Testis (tissue), 2 donors: ENCODE measurements at regions not wholly inside any gene's neighbourhood (a gene's known extent, or its start where the extent isn't known, plus 50 kb on each side); places are given as distances from the start of the nearest gene placed in this dataset.

Experiments
- DNase-seq: peaks from one replicate; pipeline ENCODE4 v3.0.0-alpha.2; 2019
- H3K27ac ChIP-seq, 2 donors: fragments of 200-600 bp; sonication (generic); one replicate each; pipeline ENCODE4 v1.5.1; 2019
- H3K27me3 ChIP-seq: fragments of 200-600 bp; sonication (generic); one replicate; pipeline ENCODE4 v1.5.1; 2019
- H3K36me3 ChIP-seq: fragments of 200-600 bp; sonication (generic); one replicate; pipeline ENCODE4 v1.5.1; 2017; ENCODE audit warnings: low read depth; ENCODE audit errors: missing control alignments
- H3K4me1 ChIP-seq: fragments of 200-600 bp; sonication (generic); one replicate; pipeline ENCODE4 v1.5.1; 2019
- H3K4me3 ChIP-seq, 2 donors: fragments of 200-600 bp; sonication (generic); one replicate each; pipeline ENCODE4 v1.5.1; 2017 to 2019
- H3K9me3 ChIP-seq: fragments of 200-600 bp; sonication (generic); one replicate; pipeline ENCODE4 v1.5.1; 2017
- POLR2A ChIP-seq: fragments of 450-650 bp; IDR thresholded peaks from one replicate; pipeline ENCODE4 v1.6.1; 2017; ENCODE audit warnings: antibody characterized with exemption, mild to moderate bottlenecking, moderate library complexity
- WGBS, 2 donors: methylation state at CpG; one replicate each; pipeline ENCODE4 v1.1.5; 2018; 5-methylcytosine and 5-hydroxymethylcytosine counted together
- intact Hi-C: fragments of 100-400 bp; cut with DNase I; formaldehyde crosslinking; loops from one replicate; pipeline ENCODE4 v1.15.1; 2023; ENCODE audit warnings: low total_unique reads
- TF ChIP-seq, protein P1 (sequence below), 3 experiments: fragments of 450-650 bp in 2 of 3; fragments of 200-600 bp in 1 of 3; sonication (generic) in 1 of 3; IDR thresholded peaks; one replicate each; pipeline ENCODE4 v1.5.1; 2016 to 2019; ENCODE audit warnings: antibody characterized with exemption in 3 of 3, mild to moderate bottlenecking in 2 of 3, moderate library complexity in 1 of 3

DNA sequence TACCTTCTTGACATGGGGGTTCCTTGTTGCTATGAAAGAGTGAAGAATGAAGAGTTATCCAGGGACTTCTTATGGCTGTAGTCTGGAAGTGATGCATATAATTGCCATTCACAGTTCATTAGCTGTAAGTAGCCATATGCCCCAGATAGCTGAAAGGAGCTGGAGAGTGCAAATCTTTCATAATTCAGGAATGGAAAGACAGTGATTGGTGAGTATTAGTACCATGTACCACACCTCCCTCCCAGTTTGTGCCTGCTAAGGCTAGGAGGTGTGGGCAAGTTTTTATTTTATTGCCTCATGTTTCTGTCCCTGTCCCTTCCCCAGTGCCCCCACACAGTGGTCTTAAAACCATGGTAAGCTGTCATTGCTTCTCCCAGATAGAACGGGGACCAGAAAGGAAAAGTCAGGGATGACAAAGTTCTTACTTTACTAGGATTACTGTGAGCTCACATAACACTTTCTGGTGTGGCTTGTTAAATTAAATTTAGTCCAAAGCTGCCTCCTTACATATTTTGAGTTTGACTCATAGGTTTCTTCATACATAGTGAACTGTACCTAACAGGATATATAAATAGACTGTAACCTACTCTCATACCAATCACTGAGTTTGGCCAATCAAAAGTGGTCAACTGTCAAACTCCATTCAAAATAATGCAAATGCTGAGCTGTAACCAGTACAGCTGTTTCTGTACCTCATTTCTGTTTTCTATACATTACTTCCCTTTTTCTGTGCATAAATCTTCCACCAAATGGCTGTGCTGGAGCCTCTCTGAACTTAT, 119.4 kb downstream of the RFPL4B start:
- Histone ChIP-seq H3K4me3 (no peak overlapping the region), H3K27ac (no peak overlapping the region), H3K36me3 (no peaks in the 10 kb centered on the region), H3K4me1 (no peaks in the 10 kb centered on the region), H3K27me3 (no peaks in the 10 kb centered on the region), H3K9me3 (no peaks in the 10 kb centered on the region)
- WGBS, 2 donors = 92 to 96% methylated on average over 1 of the region's 1 CpG
- TF ChIP-seq, protein P1, sequence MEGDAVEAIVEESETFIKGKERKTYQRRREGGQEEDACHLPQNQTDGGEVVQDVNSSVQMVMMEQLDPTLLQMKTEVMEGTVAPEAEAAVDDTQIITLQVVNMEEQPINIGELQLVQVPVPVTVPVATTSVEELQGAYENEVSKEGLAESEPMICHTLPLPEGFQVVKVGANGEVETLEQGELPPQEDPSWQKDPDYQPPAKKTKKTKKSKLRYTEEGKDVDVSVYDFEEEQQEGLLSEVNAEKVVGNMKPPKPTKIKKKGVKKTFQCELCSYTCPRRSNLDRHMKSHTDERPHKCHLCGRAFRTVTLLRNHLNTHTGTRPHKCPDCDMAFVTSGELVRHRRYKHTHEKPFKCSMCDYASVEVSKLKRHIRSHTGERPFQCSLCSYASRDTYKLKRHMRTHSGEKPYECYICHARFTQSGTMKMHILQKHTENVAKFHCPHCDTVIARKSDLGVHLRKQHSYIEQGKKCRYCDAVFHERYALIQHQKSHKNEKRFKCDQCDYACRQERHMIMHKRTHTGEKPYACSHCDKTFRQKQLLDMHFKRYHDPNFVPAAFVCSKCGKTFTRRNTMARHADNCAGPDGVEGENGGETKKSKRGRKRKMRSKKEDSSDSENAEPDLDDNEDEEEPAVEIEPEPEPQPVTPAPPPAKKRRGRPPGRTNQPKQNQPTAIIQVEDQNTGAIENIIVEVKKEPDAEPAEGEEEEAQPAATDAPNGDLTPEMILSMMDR (IDR thresholded peaks at IDR 0.05) = no peak
- no peak for TF ChIP-seq POLR2A
- no peak for DNase-seq
- intact Hi-C loops = no loop called here

DNA sequence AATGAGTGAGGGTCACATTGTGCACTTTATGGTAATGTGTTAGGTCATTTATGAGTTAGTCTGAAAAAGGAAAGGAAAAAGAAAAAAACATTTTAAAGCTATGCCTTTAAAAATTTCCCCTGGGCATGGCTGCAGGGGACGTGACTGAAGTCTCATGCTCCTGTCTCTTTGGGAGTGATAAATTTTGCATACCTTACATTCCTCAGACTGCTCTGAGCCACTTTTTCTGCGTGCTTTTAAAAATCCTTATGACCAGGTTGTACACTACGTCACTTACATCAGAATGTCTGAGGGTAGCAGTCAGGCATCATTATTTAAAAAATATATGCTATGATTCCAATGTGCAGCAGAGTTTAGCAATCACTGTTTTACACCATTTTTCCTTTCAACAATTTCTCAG, 121.2 kb downstream of the RFPL4B start:
- intact Hi-C loops = no loop called here
- Histone ChIP-seq H3K27me3 (no peaks in the 10 kb centered on the region), H3K9me3 (no peaks in the 10 kb centered on the region), H3K4me3 (no peak overlapping the region), H3K27ac (no peak overlapping the region), H3K36me3 (no peaks in the 10 kb centered on the region), H3K4me1 (no peaks in the 10 kb centered on the region)
- DNase-seq = no peak
- WGBS, 2 donors = 40 to 41% methylated on average over 3 of the region's 3 CpGs
- TF ChIP-seq, protein P1 (IDR thresholded peaks at IDR 0.05) = no peak
- TF ChIP-seq POLR2A = no peak

DNA sequence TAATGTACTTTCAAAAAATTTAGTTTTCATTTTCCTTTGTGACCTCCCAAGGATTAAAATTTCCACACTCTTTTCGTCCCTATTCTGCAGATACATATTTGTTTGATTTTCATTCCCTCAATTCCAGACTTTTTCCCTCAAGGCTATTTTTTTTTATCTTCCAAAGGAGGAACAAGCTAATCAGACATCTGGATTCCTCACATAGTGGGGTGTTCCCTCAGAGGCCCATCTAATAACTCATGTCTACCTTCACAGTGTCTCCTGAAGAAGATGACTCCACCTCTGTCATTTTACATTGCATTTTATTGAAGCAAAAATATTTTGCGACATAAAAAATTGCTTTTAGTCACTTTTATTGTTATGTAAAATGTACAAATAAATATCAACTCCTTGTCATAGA, 122.2 kb downstream of the RFPL4B start:
- Histone ChIP-seq H3K9me3 (no peaks in the 10 kb centered on the region), H3K27me3 (no peaks in the 10 kb centered on the region), H3K27ac (peak overlapping the region in 1 of 2 donors; percentile 31), H3K4me1 (no peaks in the 10 kb centered on the region), H3K36me3 (no peaks in the 10 kb centered on the region), H3K4me3 (no peak overlapping the region)
- DNase-seq = no peak
- WGBS, 2 donors = 55 to 58% methylated on average over 2 of the region's 2 CpGs
- intact Hi-C loops = no loop called here
- TF ChIP-seq, protein P1 (IDR thresholded peaks at IDR 0.05) = no peak
- TF ChIP-seq POLR2A = no peak

DNA sequence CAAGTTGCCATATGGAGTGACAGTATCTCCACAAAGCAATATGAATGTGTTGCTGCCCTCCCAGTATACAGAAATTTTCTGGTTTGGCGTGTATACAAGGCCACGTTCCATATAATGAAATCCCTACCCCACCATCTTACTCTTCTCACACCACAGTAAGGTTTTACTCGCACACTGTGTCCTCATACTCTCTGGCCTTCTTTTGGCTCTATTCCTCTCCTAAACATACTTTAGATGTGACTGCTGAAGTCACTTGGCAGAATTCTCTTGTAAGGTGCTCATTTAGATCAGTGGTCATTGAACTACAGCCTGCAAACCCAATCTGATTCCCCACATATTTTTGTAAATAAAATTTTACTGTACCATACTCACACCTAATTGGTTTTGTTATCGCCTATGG, 123.2 kb downstream of the RFPL4B start:
- no peaks in the 10 kb centered on the region for H3K36me3 ChIP-seq
- no peaks in the 10 kb centered on the region for H3K27me3 ChIP-seq
- intact Hi-C loops = no loop called here
- TF ChIP-seq, protein P1 (IDR thresholded peaks at IDR 0.05) = no peak
- no peak for TF ChIP-seq POLR2A
- DNase-seq = no peak
- no peaks in the 10 kb centered on the region for H3K9me3 ChIP-seq
- no peak overlapping the region for H3K27ac ChIP-seq
- 91 to 94% methylated on average over 4 of the region's 4 CpGs for WGBS, 2 donors
- no peak overlapping the region for H3K4me3 ChIP-seq
- no peaks in the 10 kb centered on the region for H3K4me1 ChIP-seq

DNA sequence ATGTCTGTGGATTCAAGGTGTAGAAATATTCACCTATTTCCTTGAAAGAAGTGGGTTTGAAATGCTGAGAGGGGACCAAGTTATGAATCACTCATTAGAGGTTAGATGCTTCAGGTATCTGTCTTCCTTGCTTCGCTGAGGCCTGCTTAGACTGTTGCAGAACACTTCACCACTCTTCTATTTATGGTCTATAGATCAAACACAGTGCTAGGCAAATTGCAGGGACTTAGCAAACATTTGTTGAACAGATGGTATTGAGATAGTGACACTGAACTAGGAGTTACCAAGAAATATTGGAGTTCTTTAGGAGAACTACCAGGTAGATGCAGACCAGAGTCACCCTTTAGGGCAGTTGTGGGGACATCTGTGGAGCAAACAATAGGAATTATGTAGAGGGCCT, 123.8 kb downstream of the RFPL4B start:
- Histone ChIP-seq H3K4me3 (no peak overlapping the region), H3K27me3 (no peaks in the 10 kb centered on the region), H3K36me3 (no peaks in the 10 kb centered on the region), H3K27ac (no peak overlapping the region), H3K9me3 (no peaks in the 10 kb centered on the region), H3K4me1 (no peaks in the 10 kb centered on the region)
- DNase-seq = no peak
- intact Hi-C loops = no loop called here
- TF ChIP-seq, protein P1 (IDR thresholded peaks at IDR 0.05) = no peak
- no peak for TF ChIP-seq POLR2A
- 87 to 97% methylated on average over 1 of the region's 1 CpG for WGBS, 2 donors
